ENCODE measurements at regions not wholly inside any gene's neighbourhood (a gene's known extent, or its start where the extent isn't known, plus 50 kb on each side); places are given as distances from the start of the nearest gene placed in this dataset.

DNA sequence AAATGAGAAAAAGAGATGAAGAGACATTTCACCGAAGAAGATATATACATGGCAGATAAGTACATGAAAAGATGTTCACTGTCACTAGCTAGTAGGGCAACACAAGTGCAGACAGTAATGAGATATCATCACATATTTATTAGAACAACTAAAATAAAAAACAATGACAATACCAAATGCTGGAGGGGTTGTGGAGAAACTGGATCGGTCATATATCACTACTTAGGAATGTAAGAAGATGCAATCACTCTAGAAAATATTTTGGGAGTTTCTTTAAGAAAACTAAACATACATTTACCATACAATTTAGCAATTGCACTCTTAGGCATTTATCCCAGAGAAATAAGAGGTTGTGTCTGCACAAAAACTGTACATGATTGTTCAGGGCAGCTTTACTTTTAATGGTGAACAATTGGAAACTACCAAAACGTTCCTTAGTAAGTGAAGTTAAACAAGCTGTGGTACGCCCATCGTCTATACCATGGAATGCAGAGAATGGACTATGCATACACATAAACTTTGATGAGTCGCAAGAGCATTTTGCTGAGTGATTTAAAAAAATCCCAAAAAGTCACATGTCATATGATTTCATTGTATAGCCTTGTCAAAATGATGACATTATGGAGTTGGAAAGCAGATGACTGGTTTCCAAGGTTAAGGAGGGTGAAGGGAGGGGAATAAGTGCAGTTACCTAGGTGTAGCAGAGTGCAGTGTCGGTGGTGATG is 149.0 kb upstream of the UBE3A start:
- TF ChIP-seq RNF2 (IDR thresholded peaks at IDR 0.05; ENCODE audit: borderline replicate concordance, low read depth, low read length, missing control alignments, poor library complexity, severe bottlenecking), result no peak
- no peak for TF ChIP-seq SIRT6 (IDR thresholded peaks at IDR 0.05; ENCODE audit: low read length)
- TF ChIP-seq ZNF274 (IDR thresholded peaks at IDR 0.05; ENCODE audit: borderline replicate concordance, extremely low read depth, low read length), result no peak
- TF ChIP-seq TEAD4 (IDR thresholded peaks at IDR 0.05; ENCODE audit: low read depth, low read length), result no peak
- TF ChIP-seq, protein P1, sequence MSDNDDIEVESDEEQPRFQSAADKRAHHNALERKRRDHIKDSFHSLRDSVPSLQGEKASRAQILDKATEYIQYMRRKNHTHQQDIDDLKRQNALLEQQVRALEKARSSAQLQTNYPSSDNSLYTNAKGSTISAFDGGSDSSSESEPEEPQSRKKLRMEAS (IDR thresholded peaks at IDR 0.05), result no peak
- TF ChIP-seq EGR1 (IDR thresholded peaks at IDR 0.05; ENCODE audit: borderline replicate concordance, low read depth, low read length), result no peak
- TF ChIP-seq, protein P2, sequence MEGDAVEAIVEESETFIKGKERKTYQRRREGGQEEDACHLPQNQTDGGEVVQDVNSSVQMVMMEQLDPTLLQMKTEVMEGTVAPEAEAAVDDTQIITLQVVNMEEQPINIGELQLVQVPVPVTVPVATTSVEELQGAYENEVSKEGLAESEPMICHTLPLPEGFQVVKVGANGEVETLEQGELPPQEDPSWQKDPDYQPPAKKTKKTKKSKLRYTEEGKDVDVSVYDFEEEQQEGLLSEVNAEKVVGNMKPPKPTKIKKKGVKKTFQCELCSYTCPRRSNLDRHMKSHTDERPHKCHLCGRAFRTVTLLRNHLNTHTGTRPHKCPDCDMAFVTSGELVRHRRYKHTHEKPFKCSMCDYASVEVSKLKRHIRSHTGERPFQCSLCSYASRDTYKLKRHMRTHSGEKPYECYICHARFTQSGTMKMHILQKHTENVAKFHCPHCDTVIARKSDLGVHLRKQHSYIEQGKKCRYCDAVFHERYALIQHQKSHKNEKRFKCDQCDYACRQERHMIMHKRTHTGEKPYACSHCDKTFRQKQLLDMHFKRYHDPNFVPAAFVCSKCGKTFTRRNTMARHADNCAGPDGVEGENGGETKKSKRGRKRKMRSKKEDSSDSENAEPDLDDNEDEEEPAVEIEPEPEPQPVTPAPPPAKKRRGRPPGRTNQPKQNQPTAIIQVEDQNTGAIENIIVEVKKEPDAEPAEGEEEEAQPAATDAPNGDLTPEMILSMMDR (IDR thresholded peaks at IDR 0.05; ENCODE audit: control extremely low read depth in 1 of 3, insufficient read depth in 1 of 3, low read depth in 1 of 3, low read length in 3 of 3), result no peak
- no peak for TF ChIP-seq POLR2A (IDR thresholded peaks at IDR 0.05; ENCODE audit: control extremely low read depth in 1 of 2, low read depth in 2 of 2, low read length in 2 of 2)
- TF ChIP-seq POLR2AphosphoS5 (IDR thresholded peaks at IDR 0.05; ENCODE audit: low read depth, low read length), result no peak
